Fibroblast of skin of right quadriceps (primary cell): ENCODE measurements at regions not wholly inside any gene's neighbourhood (a gene's known extent, or its start where the extent isn't known, plus 50 kb on each side); places are given as distances from the start of the nearest gene placed in this dataset.

ENCODE experiments used
- DNase-seq: peaks from one replicate; pipeline ENCODE4 v3.0.0-alpha.2; 2013

GRCh38 chr10:130471486-130471885, 335.3 kb downstream of the GLRX3 start:
- no peak for DNase-seq

- DNase-seq, result no peak
Measured at GRCh38 chr10:130472236-130472635, 336.0 kb downstream of the GLRX3 start.

- no peak for DNase-seq
Measured at GRCh38 chr10:130474591-130474990, 338.4 kb downstream of the GLRX3 start.

DNA sequence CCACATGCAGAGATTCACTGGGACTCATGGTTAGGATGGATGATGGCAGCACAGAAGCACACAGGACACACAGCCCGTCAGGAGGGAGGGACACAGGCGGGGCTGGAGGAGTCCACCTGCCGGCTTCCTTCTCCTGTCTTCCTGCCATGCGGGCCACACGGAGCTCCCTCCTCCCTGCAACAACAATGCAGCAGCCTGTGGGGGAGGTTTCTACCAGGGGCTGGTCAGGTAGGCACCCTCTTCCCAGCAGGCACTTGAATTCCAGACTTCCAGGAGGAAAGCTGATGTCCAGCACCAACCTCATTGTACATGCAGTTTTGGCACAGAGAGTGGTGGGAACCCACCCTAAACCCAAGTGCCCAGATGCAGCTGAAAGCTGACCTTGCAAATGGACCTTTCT, 341.2 kb downstream of the GLRX3 start:
- no peak for DNase-seq

- no peak for DNase-seq
Measured at GRCh38 chr10:130479146-130479545, 343.0 kb downstream of the GLRX3 start.

DNA sequence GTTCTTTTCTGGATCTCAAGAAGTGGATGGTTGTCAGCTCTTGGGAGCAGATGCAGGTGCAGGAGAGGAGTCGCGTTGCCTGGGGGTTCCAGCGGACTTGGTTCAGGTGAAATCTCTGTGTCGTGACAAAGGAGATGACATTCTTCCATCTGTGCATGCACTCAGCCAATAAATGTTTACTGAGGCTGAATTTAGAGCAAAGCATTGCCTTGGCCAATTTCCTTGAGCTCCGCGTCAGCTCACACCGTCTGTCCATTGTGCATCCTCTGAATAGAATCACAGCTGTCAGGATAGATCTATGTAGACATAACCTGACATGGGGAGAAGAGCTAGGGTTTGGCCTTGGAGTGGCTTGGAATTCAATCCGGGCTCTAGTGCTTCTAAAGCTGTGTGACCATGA, 343.7 kb downstream of the GLRX3 start:
- no peak for DNase-seq

DNA sequence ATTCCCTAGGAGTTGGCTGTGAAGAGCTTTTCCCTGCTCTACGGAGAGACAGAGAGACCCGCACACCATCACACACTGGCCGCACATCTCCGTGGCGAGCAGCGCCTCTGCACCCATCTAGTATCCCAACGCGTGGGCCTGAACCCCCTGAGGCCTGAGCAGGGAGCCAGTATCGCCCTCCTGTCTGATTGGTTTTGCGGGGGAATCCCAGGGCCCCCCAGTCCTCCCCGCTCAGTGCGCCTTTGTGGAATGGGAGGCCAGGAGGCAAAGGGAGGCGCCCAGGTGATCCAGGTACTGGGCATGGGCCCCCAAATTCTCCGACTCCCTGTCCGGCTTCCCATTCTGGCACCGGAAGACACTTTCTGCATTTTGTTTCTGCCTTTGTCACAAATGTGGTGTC, 344.3 kb downstream of the GLRX3 start:
- DNase-seq, result no peak

- no peak for DNase-seq
Measured at GRCh38 chr10:130481076-130481930, 345.1 kb downstream of the GLRX3 start.

GRCh38 chr10:130481936-130482335, 345.7 kb downstream of the GLRX3 start:
- no peak for DNase-seq

GRCh38 chr10:130483691-130484467, 347.7 kb downstream of the GLRX3 start:
- no peak for DNase-seq

DNA sequence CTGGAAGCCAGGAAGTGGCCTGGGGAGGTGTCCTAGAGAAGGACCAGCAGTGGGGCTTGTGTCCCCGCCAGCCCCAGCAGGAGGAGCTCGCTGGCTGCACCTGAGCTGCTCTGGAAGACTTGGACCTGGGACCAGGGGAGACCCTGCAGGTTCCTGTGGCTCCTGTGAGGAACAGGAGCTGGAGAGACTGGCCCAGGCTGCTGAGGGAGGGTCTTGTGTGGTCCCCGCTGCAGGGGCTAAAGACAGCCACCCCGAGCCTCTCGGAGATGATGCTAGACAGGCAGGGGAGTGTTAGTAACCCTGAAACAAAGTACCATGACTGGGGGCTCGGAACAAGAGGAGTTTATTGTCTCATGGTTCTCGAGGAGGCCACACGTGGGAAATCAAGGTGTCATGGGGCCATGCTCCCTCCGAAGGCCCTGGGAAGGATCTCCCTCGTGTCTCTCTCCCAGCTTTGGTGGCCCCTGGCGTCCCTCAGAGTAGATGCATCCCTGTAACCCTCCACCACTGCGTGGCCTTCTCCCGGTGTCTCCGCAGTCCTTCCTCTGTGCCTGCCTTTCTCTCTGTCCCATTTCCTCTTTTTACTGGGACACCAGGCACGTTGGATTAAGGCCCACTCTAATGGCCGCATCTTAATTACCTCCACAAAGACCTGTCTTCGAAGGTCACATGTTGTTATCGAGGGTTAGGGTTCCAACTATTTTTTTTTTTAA, 348.4 kb downstream of the GLRX3 start:
- DNase-seq, result no peak

DNA sequence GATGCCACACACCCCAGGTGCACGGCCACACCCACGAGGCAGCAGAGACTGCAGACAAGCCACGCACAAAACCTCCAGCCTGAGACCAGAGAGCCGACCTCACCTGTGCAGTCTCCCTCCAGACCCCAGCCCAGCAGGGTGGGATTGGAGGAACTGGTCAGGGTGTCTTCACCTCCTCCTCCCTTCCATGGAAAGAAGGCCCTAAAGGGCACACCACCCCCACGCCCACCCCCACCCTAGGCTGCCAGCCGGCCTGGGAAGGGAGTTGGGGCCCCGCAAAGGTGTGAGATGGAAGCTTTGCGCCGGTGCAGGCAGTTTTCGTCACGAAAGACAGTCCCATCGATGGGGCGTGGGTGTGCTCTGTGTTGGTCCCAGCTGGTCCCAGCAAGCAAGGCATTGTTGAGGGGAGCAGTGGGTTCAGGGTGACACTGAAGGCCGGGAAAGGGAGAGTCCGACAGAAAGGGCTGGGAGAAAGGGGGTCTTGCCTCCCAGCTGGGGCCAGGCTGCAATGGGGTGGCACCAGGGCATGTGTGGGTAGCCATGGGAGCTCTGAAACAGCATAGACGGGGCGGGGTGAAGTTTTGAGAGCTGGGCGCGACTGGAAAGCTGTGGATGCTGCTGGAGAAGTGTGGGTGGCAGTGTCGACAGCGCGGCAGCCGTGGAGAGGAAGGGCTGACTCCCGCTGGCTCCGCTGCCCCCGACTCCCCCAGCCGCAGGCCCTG, 349.2 kb downstream of the GLRX3 start:
- DNase-seq, result no peak

DNA sequence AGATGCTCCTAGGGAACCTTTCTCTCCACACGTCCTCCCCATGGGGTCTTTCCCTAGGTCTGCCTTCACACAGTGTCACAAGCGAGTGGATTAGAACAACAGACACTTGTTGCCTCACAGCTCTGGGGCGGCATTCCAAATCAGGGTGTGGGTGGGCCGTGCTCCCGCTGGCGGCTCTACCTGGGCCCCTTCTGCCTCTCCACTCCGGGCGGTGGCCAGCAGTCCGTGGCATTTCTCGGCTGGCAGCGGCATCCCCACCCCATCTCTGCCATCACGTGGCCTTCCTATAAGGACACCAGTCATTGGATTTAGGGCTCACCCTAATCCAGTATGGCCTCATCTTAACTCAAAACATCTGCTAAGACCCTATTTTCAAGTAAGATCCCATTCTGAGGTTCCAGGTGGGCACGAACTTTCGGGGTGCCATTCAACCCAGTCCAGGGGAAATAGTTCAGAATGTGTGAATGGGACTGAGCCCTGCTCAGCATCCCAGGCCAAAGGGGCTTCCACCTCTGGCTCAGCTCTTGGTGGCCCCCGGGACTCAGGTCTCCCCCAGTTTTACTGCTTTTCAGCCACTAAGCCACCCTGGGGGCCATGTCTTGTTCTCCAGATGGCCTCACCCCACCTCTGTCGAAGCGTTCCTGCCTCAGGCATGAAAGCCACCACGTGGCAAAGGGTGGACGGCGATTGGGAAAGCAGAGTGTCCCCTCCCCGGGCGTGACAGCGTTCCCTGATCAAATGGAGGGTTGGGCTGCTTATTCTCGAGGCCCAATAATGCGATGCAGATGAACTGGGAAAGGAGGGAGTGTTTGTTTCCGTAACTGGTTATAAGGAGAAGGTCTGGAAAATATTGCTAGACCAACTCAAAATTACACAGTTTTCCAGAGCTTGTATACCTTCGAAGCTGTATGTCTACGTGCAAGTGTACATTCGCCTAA, 350.0 kb downstream of the GLRX3 start:
- DNase-seq, result no peak

DNA sequence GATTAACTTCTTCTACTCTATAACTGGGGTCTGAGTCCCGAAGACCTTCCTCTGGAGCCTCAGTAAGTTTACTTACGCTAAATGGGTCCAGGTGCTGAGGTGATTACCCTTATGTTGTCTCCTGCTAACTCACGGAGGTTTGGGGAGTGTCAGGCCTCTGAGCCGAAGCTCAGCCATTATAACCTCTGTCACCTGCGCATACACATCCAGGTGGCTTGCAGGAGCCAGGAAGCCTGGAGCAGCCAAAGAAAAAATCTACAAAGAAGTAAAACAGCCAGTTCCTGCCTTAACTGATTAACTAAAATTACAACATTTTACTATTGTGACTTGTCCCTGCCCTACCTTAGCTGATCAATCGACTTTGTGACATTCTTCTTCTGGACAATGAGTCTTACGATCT, 350.7 kb downstream of the GLRX3 start:
- DNase-seq, result no peak

- no peak for DNase-seq
Measured at GRCh38 chr10:130487566-130487965, 351.4 kb downstream of the GLRX3 start.

GRCh38 chr10:130489891-130490290, 353.7 kb downstream of the GLRX3 start:
- no peak for DNase-seq

- DNase-seq, result no peak
Measured at GRCh38 chr10:130491011-130491692, 355.0 kb downstream of the GLRX3 start.

DNA sequence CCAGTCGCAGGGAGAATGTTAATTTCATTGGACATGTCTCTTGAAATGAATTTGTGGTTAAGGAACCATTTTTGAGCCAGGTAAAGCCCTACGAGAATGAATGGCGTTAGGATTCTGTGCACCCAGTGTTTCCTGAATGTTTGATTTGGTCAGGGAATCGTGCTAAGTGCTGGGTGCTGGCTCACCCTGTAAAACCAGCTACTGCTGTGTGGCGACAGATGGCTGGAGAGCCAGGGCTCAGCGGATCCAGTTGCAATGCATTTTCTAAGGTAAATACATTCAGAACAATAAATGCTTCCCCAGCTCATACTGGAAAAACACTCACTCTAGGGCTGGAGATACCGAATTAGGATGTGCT, 355.5 kb downstream of the GLRX3 start:
- no peak for DNase-seq

DNA sequence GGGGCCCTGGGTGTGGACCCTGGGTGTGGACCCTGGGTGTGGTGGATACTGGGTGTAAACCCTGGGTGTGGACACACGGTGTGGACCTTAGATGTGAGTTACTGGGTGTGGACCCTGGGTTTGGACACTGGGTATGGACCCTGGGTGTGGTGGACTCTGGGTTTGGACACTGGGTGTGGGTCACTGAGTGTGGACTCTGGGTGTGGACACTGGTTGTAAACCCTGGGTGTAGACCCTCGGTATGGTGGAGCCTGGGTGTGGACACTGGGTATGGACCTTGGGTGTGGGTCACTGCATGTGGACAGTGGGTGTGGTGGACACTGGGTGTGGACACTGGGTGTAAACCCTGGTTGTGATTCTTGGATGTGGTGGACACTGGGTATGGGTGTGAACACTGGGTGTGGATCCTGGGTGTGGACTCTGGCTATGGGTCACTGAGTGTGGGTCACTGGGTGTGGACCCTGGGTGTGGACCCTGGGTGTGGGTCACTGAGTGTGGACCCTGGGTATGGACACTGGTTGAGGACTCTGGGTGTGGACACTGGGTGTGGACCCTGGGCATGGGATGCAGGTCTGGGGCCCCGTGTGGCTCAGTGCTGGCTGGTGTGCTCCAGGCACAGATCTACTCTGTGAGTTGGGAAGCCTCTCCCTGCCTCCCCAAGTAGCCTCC, 356.2 kb downstream of the GLRX3 start:
- DNase-seq, result no peak

DNA sequence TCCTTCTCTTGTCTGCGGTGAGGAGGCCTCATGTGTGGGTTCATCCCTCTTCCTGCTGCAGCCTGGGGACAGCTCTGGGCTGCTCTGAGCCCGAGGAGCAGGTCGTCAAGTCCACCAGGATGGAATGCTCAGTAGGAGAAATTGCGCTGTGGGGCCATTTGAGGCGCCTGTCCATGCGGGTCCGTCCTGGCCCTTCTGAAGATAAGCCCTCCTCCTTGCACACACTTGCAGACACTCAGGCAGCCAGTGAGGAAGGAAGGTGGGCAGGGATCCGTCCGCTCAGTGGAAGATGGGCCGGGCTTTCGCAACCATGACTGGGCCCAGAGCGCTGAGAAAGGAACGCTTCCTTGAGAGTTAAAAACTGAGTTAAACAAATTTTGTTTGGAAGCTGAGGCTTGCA, 356.8 kb downstream of the GLRX3 start:
- no peak for DNase-seq
